GM23248 (cell line): ENCODE measurements at regions not wholly inside any gene's neighbourhood (a gene's known extent, or its start where the extent isn't known, plus 50 kb on each side); places are given as distances from the start of the nearest gene placed in this dataset.
A peak's percentile ranks its signal among the peaks of the same experiment; 100 is the strongest.
"Not testable (repeated sequence)": the region's sequence is repeated elsewhere in the genome, so short reads cannot be mapped to it uniquely, and the experiment has no call there.

Source experiments
- DNase-seq: peaks from one replicate; pipeline ENCODE4 v3.0.0-alpha.2; 2015
- H2AFZ ChIP-seq: fragments of 200-600 bp; sonication (generic); 2 replicates; pipeline ENCODE4 v1.6.1; 2016; ENCODE audit warnings: antibody characterized with exemption
- H3F3A ChIP-seq: fragments of 200-600 bp; sonication (generic); 2 replicates; pipeline ENCODE4 v1.6.1; 2016; ENCODE audit warnings: mild to moderate bottlenecking, antibody characterized with exemption, mixed run types; ENCODE audit not compliant: insufficient read depth
- H3K27ac ChIP-seq: fragments of 200-600 bp; sonication (generic); 2 replicates; pipeline ENCODE4 v1.5.1; 2016; ENCODE audit warnings: mild to moderate bottlenecking
- H3K27me3 ChIP-seq: fragments of 200-600 bp; sonication (generic); replicated peaks from 2 replicates; pipeline ENCODE4 v1.6.1; 2016; ENCODE audit warnings: mild to moderate bottlenecking; ENCODE audit not compliant: insufficient read depth
- H3K36me3 ChIP-seq: fragments of 200-600 bp; sonication (generic); 2 replicates; pipeline ENCODE4 v1.6.1; 2016; ENCODE audit warnings: low read depth, mild to moderate bottlenecking
- H3K4me1 ChIP-seq: fragments of 200-600 bp; sonication (generic); 2 replicates; pipeline ENCODE4 v1.6.1; 2016; ENCODE audit warnings: mild to moderate bottlenecking; ENCODE audit not compliant: insufficient read depth
- H3K4me2 ChIP-seq: fragments of 200-600 bp; sonication (generic); one replicate; pipeline ENCODE4 v1.6.1; 2016; ENCODE audit warnings: mild to moderate bottlenecking; ENCODE audit not compliant: unreplicated experiment
- H3K4me3 ChIP-seq: fragments of 200-600 bp; sonication (generic); 2 replicates; pipeline ENCODE4 v1.5.1; 2016; ENCODE audit warnings: mild to moderate bottlenecking
- H3K79me2 ChIP-seq: fragments of 200-600 bp; sonication (generic); 2 replicates; pipeline ENCODE4 v1.6.1; 2016; ENCODE audit warnings: mild to moderate bottlenecking; ENCODE audit not compliant: insufficient read depth
- H3K9ac ChIP-seq: fragments of 200-600 bp; sonication (generic); 2 replicates; pipeline ENCODE4 v1.6.1; 2016; ENCODE audit warnings: mild to moderate bottlenecking
- H3K9me2 ChIP-seq: fragments of 200-600 bp; sonication (generic); 2 replicates; pipeline ENCODE4 v1.6.1; 2016; ENCODE audit warnings: mixed run types, mild to moderate bottlenecking, moderate library complexity; ENCODE audit not compliant: insufficient read depth
- H3K9me3 ChIP-seq: fragments of 200-600 bp; sonication (generic); one replicate; pipeline ENCODE4 v1.6.1; 2017; ENCODE audit warnings: low read depth
- H4K20me1 ChIP-seq: fragments of 200-600 bp; sonication (generic); 2 replicates; pipeline ENCODE4 v1.6.0; 2016; ENCODE audit not compliant: insufficient read depth
- EZH2 ChIP-seq: fragments of 200-600 bp; sonication (generic); IDR thresholded peaks from 2 replicates; pipeline ENCODE4 v1.6.1; 2018; ENCODE audit warnings: antibody characterized with exemption, mild to moderate bottlenecking; ENCODE audit not compliant: insufficient read depth, poor library complexity, severe bottlenecking
- EZH2phosphoT487 ChIP-seq: fragments of 200-600 bp; sonication (generic); IDR thresholded peaks from 2 replicates; pipeline ENCODE4 v1.6.1; 2018; ENCODE audit warnings: antibody characterized with exemption, moderate library complexity, mild to moderate bottlenecking, low read depth; ENCODE audit not compliant: insufficient read depth
- WGBS, 2 experiments: methylation state at CpG; one replicate each; pipeline ENCODE4 v1.1.6; 2015 to 2017; ENCODE audit warnings: low lambda C conversion rate in 2 of 2, low coverage in 1 of 2; ENCODE audit errors: missing lambda C conversion rate in 2 of 2; 5-methylcytosine and 5-hydroxymethylcytosine counted together
- in situ Hi-C: fragments of 300-500 bp; cut with MboI; formaldehyde crosslinking; loops from 2 replicates; pipeline ENCODE4 v1.15.0; 2020

- WGBS, 2 experiments = 94 to 95% methylated on average over 5 of the region's 5 CpGs
- DNase-seq = no peak
Observed at GRCh38 chr16:65697521-65697920, 575.7 kb upstream of the CDH11 start.

DNA sequence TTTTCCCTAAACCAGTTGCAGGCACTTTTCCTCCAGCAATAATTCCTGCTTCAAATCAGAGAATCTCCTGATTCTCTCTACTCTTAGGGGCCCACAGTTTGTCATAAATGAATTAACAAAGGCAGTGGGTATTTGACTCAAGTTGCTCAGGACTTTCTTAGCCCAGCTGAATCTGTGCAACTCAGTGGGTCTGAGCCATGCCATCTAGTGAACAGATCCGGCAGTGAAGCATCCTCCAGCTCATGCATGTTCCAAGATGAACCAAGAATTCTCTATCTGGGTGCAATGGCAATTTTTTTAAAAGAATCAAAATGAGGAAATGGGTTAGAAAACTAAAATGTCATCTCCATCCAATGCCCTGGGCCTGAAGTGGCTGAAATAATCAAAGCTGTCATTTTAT, 575.2 kb upstream of the CDH11 start:
- peak; percentile 26 for DNase-seq
- Histone ChIP-seq H3K79me2 (no peaks in the 10 kb centered on the region), H3K4me3 (no peak overlapping the region), H3K27me3 (no peaks in the 10 kb centered on the region), H3F3A (no peaks in the 10 kb centered on the region), H4K20me1 (no peaks in the 10 kb centered on the region), H3K36me3 (no peaks in the 10 kb centered on the region), H3K9me2 (no peaks in the 10 kb centered on the region), H3K27ac (no peak overlapping the region), H3K4me1 (peaks cover 17% of the 10 kb centered on the region), H3K4me2 (no peak overlapping the region), H3K9ac (no peak overlapping the region), H3K9me3 (no peaks in the 10 kb centered on the region), H2AFZ (no peak overlapping the region)
- 88 to 92% methylated on average over 1 of the region's 1 CpG for WGBS, 2 experiments
- in situ Hi-C loops = no loop called here
- TF ChIP-seq EZH2phosphoT487 (no peak), EZH2 (no peak)

More at GRCh38 chr16:65697521-65697920, 575.7 kb upstream of the CDH11 start:
- no peaks in the 10 kb centered on the region for H3K9me3 ChIP-seq
- no peaks in the 10 kb centered on the region for H3K9me2 ChIP-seq
- no peak overlapping the region for H2AFZ ChIP-seq
- no peaks in the 10 kb centered on the region for H3K36me3 ChIP-seq
- peaks cover 17% of the 10 kb centered on the region for H3K4me1 ChIP-seq
- no peaks in the 10 kb centered on the region for H3K27me3 ChIP-seq
- in situ Hi-C loops = no loop called here
- no peaks in the 10 kb centered on the region for H4K20me1 ChIP-seq
- H3F3A ChIP-seq = no peaks in the 10 kb centered on the region
- no peak overlapping the region for H3K9ac ChIP-seq
- no peak overlapping the region for H3K4me2 ChIP-seq
- H3K79me2 ChIP-seq = no peaks in the 10 kb centered on the region
- no peak overlapping the region for H3K27ac ChIP-seq
- H3K4me3 ChIP-seq = no peak overlapping the region
- no peak for TF ChIP-seq EZH2
- TF ChIP-seq EZH2phosphoT487 = no peak

- H3K9ac ChIP-seq, in situ Hi-C loops, H3K79me2 ChIP-seq, H3K9me2 ChIP-seq, H3K27me3 ChIP-seq, H3K4me2 ChIP-seq, DNase-seq, H3K27ac ChIP-seq, H2AFZ ChIP-seq, H3K9me3 ChIP-seq, H4K20me1 ChIP-seq, H3F3A ChIP-seq, H3K4me1 ChIP-seq, H3K36me3 ChIP-seq, H3K4me3 ChIP-seq: not testable (repeated sequence)
- WGBS, 2 experiments = 67 to 77% methylated on average over 4 of the region's 4 CpGs
Observed at GRCh38 chr16:65691846-65692245, 570.0 kb upstream of the CDH11 start.

DNA sequence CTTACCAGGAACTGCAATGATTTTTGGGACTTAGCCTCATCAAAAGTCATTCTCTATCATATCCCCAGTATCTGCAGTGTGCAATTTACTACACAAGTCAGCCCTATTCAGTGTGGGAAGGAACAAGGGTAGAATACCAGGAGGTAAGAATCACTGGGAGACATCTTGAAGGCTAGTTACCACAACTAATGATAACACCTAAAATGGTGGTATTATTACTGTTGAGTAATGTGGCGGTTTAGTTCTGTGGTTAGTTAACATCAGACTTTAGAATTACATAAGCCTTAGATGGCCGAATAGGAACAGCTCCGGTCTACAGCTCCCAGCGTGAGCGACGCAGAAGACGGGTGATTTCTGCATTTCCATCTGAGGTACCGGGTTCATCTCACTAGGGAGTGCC, 567.9 kb upstream of the CDH11 start:
- Histone ChIP-seq H3K36me3 (no peaks in the 10 kb centered on the region), H3K27ac (no peak overlapping the region), H2AFZ (no peak overlapping the region), H3F3A (no peaks in the 10 kb centered on the region), H3K9me2 (no peaks in the 10 kb centered on the region), H3K4me1 (no peaks in the 10 kb centered on the region), H4K20me1 (no peaks in the 10 kb centered on the region), H3K4me3 (no peak overlapping the region), H3K4me2 (no peak overlapping the region), H3K9ac (no peak overlapping the region), H3K27me3 (no peaks in the 10 kb centered on the region), H3K9me3 (no peaks in the 10 kb centered on the region), H3K79me2 (no peaks in the 10 kb centered on the region)
- 82 to 86% methylated on average over 8 of the region's 8 CpGs for whole genome bisulfite sequencing, 2 experiments
- no peak for TF ChIP-seq EZH2
- no peak for TF ChIP-seq EZH2phosphoT487
- DNase-seq = no peak
- in situ Hi-C loops = no loop called here

DNA sequence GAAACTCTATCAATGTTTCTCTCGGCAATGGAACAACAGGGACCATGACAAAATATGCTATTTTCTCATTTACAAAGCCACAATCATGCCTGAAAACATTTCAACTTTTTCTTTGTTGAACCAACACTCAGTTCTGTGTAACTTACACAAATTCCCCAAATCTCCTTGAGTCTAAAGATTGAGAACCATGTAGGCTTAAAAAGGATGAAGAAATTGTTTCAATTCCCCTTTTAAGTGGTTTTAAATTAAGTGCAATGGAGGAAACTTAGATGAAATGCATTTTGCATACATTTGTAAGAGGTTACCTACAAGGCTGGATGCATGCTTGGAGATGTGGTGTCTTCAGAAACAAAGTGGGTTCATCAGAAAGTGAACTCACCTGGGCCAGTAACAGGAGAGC, 566.4 kb upstream of the CDH11 start:
- no peak for DNase-seq
- WGBS, 2 experiments = 59 to 67% methylated on average over 1 of the region's 1 CpG
- H3K9me3 ChIP-seq = no peaks in the 10 kb centered on the region
- no peaks in the 10 kb centered on the region for H4K20me1 ChIP-seq
- H2AFZ ChIP-seq = no peak overlapping the region
- no peaks in the 10 kb centered on the region for H3K9me2 ChIP-seq
- H3K4me3 ChIP-seq = no peak overlapping the region
- no peaks in the 10 kb centered on the region for H3K4me1 ChIP-seq
- TF ChIP-seq EZH2phosphoT487 (no peak), EZH2 (no peak)
- no peaks in the 10 kb centered on the region for H3F3A ChIP-seq
- no peaks in the 10 kb centered on the region for H3K36me3 ChIP-seq
- H3K27me3 ChIP-seq = no peaks in the 10 kb centered on the region
- H3K9ac ChIP-seq = no peak overlapping the region
- no peak overlapping the region for H3K4me2 ChIP-seq
- in situ Hi-C loops = no loop called here
- no peak overlapping the region for H3K27ac ChIP-seq
- no peaks in the 10 kb centered on the region for H3K79me2 ChIP-seq
